ENCODE measurements at regions not wholly inside any gene's neighbourhood (a gene's known extent, or its start where the extent isn't known, plus 50 kb on each side); places are given as distances from the start of the nearest gene placed in this dataset.

- Histone ChIP-seq H2AK9ac (replicated peaks; ENCODE audit: low read depth, low read length, poor library complexity) (no peak overlapping the region), H4K5ac (ENCODE audit: low read depth, low read length) (no peak overlapping the region), H4K20me1 (ENCODE audit: insufficient read depth, low read length) (no peaks in the 10 kb centered on the region), H2AFZ (replicated peaks; ENCODE audit: low read length, poor library complexity) (no peak overlapping the region), H3K23ac (ENCODE audit: low read depth, low read length) (no peak overlapping the region), H2BK120ac (ENCODE audit: low read depth, low read length) (no peak overlapping the region), H3K4ac (ENCODE audit: low read depth, low read length) (no peak overlapping the region), H3K27ac (ENCODE audit: insufficient read depth, low read length) (no peak overlapping the region), H4K91ac (ENCODE audit: insufficient read depth, low read depth, low read length) (no peak overlapping the region), H2BK15ac (ENCODE audit: low read depth, low read length) (no peak overlapping the region), H3K4me2 (ENCODE audit: low read depth, low read length) (no peak overlapping the region), H3K9ac (ENCODE audit: low read depth, low read length) (no peak overlapping the region), H3K27me3 (ENCODE audit: control insufficient read depth, insufficient read depth, low read length) (peaks cover 4% of the 10 kb centered on the region; the same call in 1 of the 2 replicates), H2AK5ac (ENCODE audit: low read depth, low read length) (no peak overlapping the region), H3K79me1 (ENCODE audit: low read depth in 1 of 2, low read length in 2 of 2) (no peaks in the 10 kb centered on the region), H2BK5ac (ENCODE audit: low read depth, low read length, poor library complexity, severe bottlenecking) (no peak overlapping the region), H3K9me3 (ENCODE audit: control insufficient read depth, insufficient read depth, low read length) (no peaks in the 10 kb centered on the region), H3K18ac (ENCODE audit: low read depth, low read length) (no peak overlapping the region), H3K14ac (replicated peaks; ENCODE audit: low read depth, low read length) (no peak overlapping the region), H4K8ac (ENCODE audit: low read depth in 2 of 2, low read length in 2 of 2) (no peak overlapping the region), H2BK20ac (ENCODE audit: low read depth, low read length) (no peak overlapping the region), H3K4me3 (ENCODE audit: insufficient read depth, low read depth, low read length) (no peak overlapping the region), H3K56ac (ENCODE audit: extremely low read depth, insufficient read depth, low read length) (no peak overlapping the region), H3K9me1 (ENCODE audit: insufficient read depth, low read length) (no peaks in the 10 kb centered on the region), H3K4me1 (ENCODE audit: control insufficient read depth, insufficient read depth, low read length) (no peaks in the 10 kb centered on the region), H3K36me3 (ENCODE audit: control insufficient read depth, insufficient read depth, low read length) (no peaks in the 10 kb centered on the region)
- ATAC-seq (ENCODE audit: low read depth), result no peak
- BruUV-seq (replicated peaks), result no TSS peak
- dilution Hi-C loops (cut with HindIII; ENCODE audit: low sequenced_read_pairs, unreplicated experiment), result no loop called here
- no peak for DNase-seq
- POLR2A ChIA-PET (ENCODE audit: unreplicated experiment), result no interaction called here
- WGBS, 2 experiments (ENCODE audit: extremely low coverage in 2 of 2, insufficient read length in 1 of 2), result no CpG with 5 or more reads among the region's 2 CpGs
- in situ Hi-C loops (cut with MboI; ENCODE audit: low sequenced_read_pairs), result no loop called here
- intact Hi-C loops (cut with micrococcal nuclease), result no loop called here
- CTCF ChIA-PET, result no interaction called here
- no peak for TF ChIP-seq MAFK (IDR thresholded peaks at IDR 0.05; ENCODE audit: low read depth, low read length)
- no peak for TF ChIP-seq MXI1 (IDR thresholded peaks at IDR 0.05; ENCODE audit: borderline replicate concordance, low read depth, low read length)
- no peak for TF ChIP-seq SMC3 (IDR thresholded peaks at IDR 0.05; ENCODE audit: low read depth, low read length)
- no peak for TF ChIP-seq RAD21 (IDR thresholded peaks at IDR 0.05; ENCODE audit: low read length)
- no peak for TF ChIP-seq NFE2L2 (IDR thresholded peaks at IDR 0.05; ENCODE audit: low read depth, low read length)
- no peak for TF ChIP-seq POLR2A (IDR thresholded peaks at IDR 0.05; ENCODE audit: low read depth, low read length)
- TF ChIP-seq FOS (IDR thresholded peaks at IDR 0.05; ENCODE audit: low read depth, low read length), result no peak
- no peak for TF ChIP-seq MAZ (IDR thresholded peaks at IDR 0.05; ENCODE audit: borderline replicate concordance, low read depth, low read length)
- no peak for TF ChIP-seq CTCF (conservative IDR thresholded peaks at IDR 0.05; ENCODE audit: low read depth, low read length)
- no peak for TF ChIP-seq BHLHE40 (IDR thresholded peaks at IDR 0.05; ENCODE audit: low read depth, low read length)
- no peak for TF ChIP-seq RCOR1 (IDR thresholded peaks at IDR 0.05; ENCODE audit: insufficient replicate concordance, low read length)
- no peak for TF ChIP-seq CHD1 (IDR thresholded peaks at IDR 0.05; ENCODE audit: low read depth, low read length)
- no peak for TF ChIP-seq USF2 (IDR thresholded peaks at IDR 0.05; ENCODE audit: low read depth, low read length)
- TF ChIP-seq ELK1 (IDR thresholded peaks at IDR 0.05; ENCODE audit: borderline replicate concordance, low read depth, low read length), result no peak
- no peak for TF ChIP-seq CEBPB (IDR thresholded peaks at IDR 0.05; ENCODE audit: low read depth, low read length)
- TF ChIP-seq RFX5 (IDR thresholded peaks at IDR 0.05; ENCODE audit: low read depth, low read length), result no peak
Observed at GRCh38 chr13:33757713-33758112, 60.2 kb upstream of the RFC3 start.

Data from IMR-90 (cell line).